Occipital lobe (tissue), 1 donor: ENCODE measurements at regions not wholly inside any gene's neighbourhood (a gene's known extent, or its start where the extent isn't known, plus 50 kb on each side); places are given as distances from the start of the nearest gene placed in this dataset.

ENCODE experiments used
- DNase-seq: peaks from one replicate; lab custom pipeline; 2025; lab: John Stamatoyannopoulos, UW

GRCh38 chr9:80020056-80020455 lies 448.3 kb downstream of the TLE4 start:
- no peak for DNase-seq

GRCh38 chr9:80013891-80014290 lies 442.1 kb downstream of the TLE4 start:
- no peak for DNase-seq

- DNase-seq: no peak
Measured at GRCh38 chr9:80012557-80013330, 441.0 kb downstream of the TLE4 start.

- DNase-seq: no peak
Measured at GRCh38 chr9:80009204-80009603, 437.4 kb downstream of the TLE4 start.

- no peak for DNase-seq
Measured at GRCh38 chr9:80004714-80005113, 432.9 kb downstream of the TLE4 start.

GRCh38 chr9:79990536-79990935 lies 418.8 kb downstream of the TLE4 start:
- DNase-seq: no peak

GRCh38 chr9:79989079-79989478 lies 417.3 kb downstream of the TLE4 start:
- DNase-seq: no peak

- no peak for DNase-seq
Measured at GRCh38 chr9:79988126-79988525, 416.4 kb downstream of the TLE4 start.

GRCh38 chr9:79986437-79986836 lies 414.7 kb downstream of the TLE4 start:
- DNase-seq: no peak

GRCh38 chr9:79985772-79986171 lies 414.0 kb downstream of the TLE4 start:
- no peak for DNase-seq

- DNase-seq: no peak
Measured at GRCh38 chr9:79985264-79985663, 413.5 kb downstream of the TLE4 start.

- DNase-seq: no peak
Measured at GRCh38 chr9:79984429-79985067, 412.8 kb downstream of the TLE4 start.

GRCh38 chr9:79980432-79980831 lies 408.7 kb downstream of the TLE4 start:
- DNase-seq: no peak

- DNase-seq: no peak
Measured at GRCh38 chr9:79977510-79978197, 405.9 kb downstream of the TLE4 start.

- no peak for DNase-seq
Measured at GRCh38 chr9:79977074-79977435, 405.3 kb downstream of the TLE4 start.

GRCh38 chr9:79976257-79977073 lies 404.7 kb downstream of the TLE4 start:
- no peak for DNase-seq

- no peak for DNase-seq
Measured at GRCh38 chr9:79975621-79976256, 404.0 kb downstream of the TLE4 start.

- no peak for DNase-seq
Measured at GRCh38 chr9:79974806-79975422, 403.1 kb downstream of the TLE4 start.

GRCh38 chr9:79973627-79974026 lies 401.9 kb downstream of the TLE4 start:
- DNase-seq: no peak

GRCh38 chr9:79970146-79970425 lies 398.3 kb downstream of the TLE4 start:
- no peak for DNase-seq
